ENCODE measurements at regions not wholly inside any gene's neighbourhood (a gene's known extent, or its start where the extent isn't known, plus 50 kb on each side); places are given as distances from the start of the nearest gene placed in this dataset.

- H3K27me3 Mint-ChIP-seq (ENCODE audit: insufficient read depth, low read depth, poor library complexity) = peaks cover 4% of the 10 kb centered on the region
- H3F3A ChIP-seq (replicated peaks; ENCODE audit: low read depth) = no peaks in the 10 kb centered on the region
- ATAC-seq = no peak
These were observed 628.9 kb downstream of the DIAPH3 start for GRCh38 chr13:59534806-59535205.

More at GRCh38 chr13:59534806-59535205, 628.9 kb downstream of the DIAPH3 start:
- no peak overlapping the region for H3K27ac Mint-ChIP-seq
- no peak overlapping the region for H3K4me2 ChIP-seq
- no peak overlapping the region for H3K27ac ChIP-seq (ENCODE audit: low read depth)
- no peaks in the 10 kb centered on the region; the same call in 2 of the 3 replicates for H3K9me3 Mint-ChIP-seq
- peaks cover 36% of the 10 kb centered on the region for H3K4me1 ChIP-seq (ENCODE audit: insufficient read depth)
- H3K36me3 ChIP-seq (ENCODE audit: insufficient read depth) = no peaks in the 10 kb centered on the region
- no peak overlapping the region for H3K4me3 Mint-ChIP-seq
- H3K79me2 ChIP-seq (replicated peaks; ENCODE audit: insufficient read depth) = no peaks in the 10 kb centered on the region
- TF ChIP-seq ZNF114 (CRISPR knock-in tag; IDR thresholded peaks at IDR 0.05) (no peak), CREB1 (CRISPR knock-in tag; IDR thresholded peaks at IDR 0.05; ENCODE audit: low read depth) (no peak), REST (IDR thresholded peaks at IDR 0.05; ENCODE audit: unreplicated experiment) (no peak), ETS1 (IDR thresholded peaks at IDR 0.05) (no peak), ZNF331 (CRISPR knock-in tag; IDR thresholded peaks at IDR 0.05; ENCODE audit: low read depth) (no peak), EZH2phosphoT487 (IDR thresholded peaks at IDR 0.05; ENCODE audit: unreplicated experiment) (no peak), EZH2 (IDR thresholded peaks at IDR 0.05; ENCODE audit: low read depth, unreplicated experiment) (no peak), JUNB (IDR thresholded peaks at IDR 0.05; ENCODE audit: unreplicated experiment) (no peak), POLR2AphosphoS5 (IDR thresholded peaks at IDR 0.05; ENCODE audit: low read depth) (no peak), NANOG (IDR thresholded peaks at IDR 0.05; ENCODE audit: borderline replicate concordance) (no peak), STAT1 (IDR thresholded peaks at IDR 0.05; ENCODE audit: unreplicated experiment) (no peak), CTCF (conservative IDR thresholded peaks at IDR 0.05; ENCODE audit: low read depth in 2 of 2) (no peak)
- TF ChIP-seq, protein P1, sequence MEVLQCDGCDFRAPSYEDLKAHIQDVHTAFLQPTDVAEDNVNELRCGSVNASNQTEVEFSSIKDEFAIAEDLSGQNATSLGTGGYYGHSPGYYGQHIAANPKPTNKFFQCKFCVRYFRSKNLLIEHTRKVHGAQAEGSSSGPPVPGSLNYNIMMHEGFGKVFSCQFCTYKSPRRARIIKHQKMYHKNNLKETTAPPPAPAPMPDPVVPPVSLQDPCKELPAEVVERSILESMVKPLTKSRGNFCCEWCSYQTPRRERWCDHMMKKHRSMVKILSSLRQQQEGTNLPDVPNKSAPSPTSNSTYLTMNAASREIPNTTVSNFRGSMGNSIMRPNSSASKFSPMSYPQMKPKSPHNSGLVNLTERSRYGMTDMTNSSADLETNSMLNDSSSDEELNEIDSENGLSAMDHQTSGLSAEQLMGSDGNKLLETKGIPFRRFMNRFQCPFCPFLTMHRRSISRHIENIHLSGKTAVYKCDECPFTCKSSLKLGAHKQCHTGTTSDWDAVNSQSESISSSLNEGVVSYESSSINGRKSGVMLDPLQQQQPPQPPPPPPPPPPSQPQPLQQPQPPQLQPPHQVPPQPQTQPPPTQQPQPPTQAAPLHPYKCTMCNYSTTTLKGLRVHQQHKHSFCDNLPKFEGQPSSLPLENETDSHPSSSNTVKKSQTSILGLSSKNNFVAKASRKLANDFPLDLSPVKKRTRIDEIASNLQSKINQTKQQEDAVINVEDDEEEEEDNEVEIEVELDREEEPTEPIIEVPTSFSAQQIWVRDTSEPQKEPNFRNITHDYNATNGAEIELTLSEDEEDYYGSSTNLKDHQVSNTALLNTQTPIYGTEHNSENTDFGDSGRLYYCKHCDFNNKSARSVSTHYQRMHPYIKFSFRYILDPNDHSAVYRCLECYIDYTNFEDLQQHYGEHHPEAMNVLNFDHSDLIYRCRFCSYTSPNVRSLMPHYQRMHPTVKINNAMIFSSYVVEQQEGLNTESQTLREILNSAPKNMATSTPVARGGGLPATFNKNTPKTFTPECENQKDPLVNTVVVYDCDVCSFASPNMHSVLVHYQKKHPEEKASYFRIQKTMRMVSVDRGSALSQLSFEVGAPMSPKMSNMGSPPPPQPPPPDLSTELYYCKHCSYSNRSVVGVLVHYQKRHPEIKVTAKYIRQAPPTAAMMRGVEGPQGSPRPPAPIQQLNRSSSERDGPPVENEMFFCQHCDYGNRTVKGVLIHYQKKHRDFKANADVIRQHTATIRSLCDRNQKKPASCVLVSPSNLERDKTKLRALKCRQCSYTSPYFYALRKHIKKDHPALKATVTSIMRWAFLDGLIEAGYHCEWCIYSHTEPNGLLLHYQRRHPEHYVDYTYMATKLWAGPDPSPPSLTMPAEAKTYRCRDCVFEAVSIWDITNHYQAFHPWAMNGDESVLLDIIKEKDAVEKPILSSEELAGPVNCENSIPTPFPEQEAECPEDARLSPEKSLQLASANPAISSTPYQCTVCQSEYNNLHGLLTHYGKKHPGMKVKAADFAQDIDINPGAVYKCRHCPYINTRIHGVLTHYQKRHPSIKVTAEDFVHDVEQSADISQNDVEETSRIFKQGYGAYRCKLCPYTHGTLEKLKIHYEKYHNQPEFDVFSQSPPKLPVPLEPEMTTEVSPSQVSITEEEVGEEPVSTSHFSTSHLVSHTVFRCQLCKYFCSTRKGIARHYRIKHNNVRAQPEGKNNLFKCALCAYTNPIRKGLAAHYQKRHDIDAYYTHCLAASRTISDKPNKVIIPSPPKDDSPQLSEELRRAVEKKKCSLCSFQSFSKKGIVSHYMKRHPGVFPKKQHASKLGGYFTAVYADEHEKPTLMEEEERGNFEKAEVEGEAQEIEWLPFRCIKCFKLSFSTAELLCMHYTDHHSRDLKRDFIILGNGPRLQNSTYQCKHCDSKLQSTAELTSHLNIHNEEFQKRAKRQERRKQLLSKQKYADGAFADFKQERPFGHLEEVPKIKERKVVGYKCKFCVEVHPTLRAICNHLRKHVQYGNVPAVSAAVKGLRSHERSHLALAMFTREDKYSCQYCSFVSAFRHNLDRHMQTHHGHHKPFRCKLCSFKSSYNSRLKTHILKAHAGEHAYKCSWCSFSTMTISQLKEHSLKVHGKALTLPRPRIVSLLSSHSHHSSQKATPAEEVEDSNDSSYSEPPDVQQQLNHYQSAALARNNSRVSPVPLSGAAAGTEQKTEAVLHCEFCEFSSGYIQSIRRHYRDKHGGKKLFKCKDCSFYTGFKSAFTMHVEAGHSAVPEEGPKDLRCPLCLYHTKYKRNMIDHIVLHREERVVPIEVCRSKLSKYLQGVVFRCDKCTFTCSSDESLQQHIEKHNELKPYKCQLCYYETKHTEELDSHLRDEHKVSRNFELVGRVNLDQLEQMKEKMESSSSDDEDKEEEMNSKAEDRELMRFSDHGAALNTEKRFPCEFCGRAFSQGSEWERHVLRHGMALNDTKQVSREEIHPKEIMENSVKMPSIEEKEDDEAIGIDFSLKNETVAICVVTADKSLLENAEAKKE (CRISPR knock-in tag; IDR thresholded peaks at IDR 0.05) = no peak
- no peak overlapping the region for H3K4me3 ChIP-seq
- no peaks in the 10 kb centered on the region for H3K27me3 ChIP-seq (ENCODE audit: insufficient read depth)
- peaks cover 44% of the 10 kb centered on the region for H3K4me1 Mint-ChIP-seq
- H4K20me1 ChIP-seq (replicated peaks; ENCODE audit: insufficient read depth) = no peaks in the 10 kb centered on the region
- no peak overlapping the region for H2AFZ ChIP-seq
- no peaks in the 10 kb centered on the region for H3K36me3 Mint-ChIP-seq (ENCODE audit: low read depth)
- peaks cover 3% of the 10 kb centered on the region; the same call in 1 of the 2 replicates for H3K9me2 ChIP-seq (ENCODE audit: insufficient read depth)
- no peak for DNase-seq (ENCODE audit: low spot score)

All from GM23338 (cell line).